ENCODE measurements at regions not wholly inside any gene's neighbourhood (a gene's known extent, or its start where the extent isn't known, plus 50 kb on each side); places are given as distances from the start of the nearest gene placed in this dataset.

- TF ChIP-seq NFRKB (IDR thresholded peaks at IDR 0.05) = no peak
- TF ChIP-seq ELF4 (IDR thresholded peaks at IDR 0.05) = no peak
- no peak for TF ChIP-seq FOXM1 (IDR thresholded peaks at IDR 0.05; ENCODE audit: borderline replicate concordance)
- no peak for TF ChIP-seq SP1 (IDR thresholded peaks at IDR 0.05)
- TF ChIP-seq FOXA1 (IDR thresholded peaks at IDR 0.05) = no peak
These were observed 660.2 kb upstream of the ADGRB3 start for GRCh38 chr6:67974931-67975330.
